ENCODE measurements at regions not wholly inside any gene's neighbourhood (a gene's known extent, or its start where the extent isn't known, plus 50 kb on each side); places are given as distances from the start of the nearest gene placed in this dataset.

DNA sequence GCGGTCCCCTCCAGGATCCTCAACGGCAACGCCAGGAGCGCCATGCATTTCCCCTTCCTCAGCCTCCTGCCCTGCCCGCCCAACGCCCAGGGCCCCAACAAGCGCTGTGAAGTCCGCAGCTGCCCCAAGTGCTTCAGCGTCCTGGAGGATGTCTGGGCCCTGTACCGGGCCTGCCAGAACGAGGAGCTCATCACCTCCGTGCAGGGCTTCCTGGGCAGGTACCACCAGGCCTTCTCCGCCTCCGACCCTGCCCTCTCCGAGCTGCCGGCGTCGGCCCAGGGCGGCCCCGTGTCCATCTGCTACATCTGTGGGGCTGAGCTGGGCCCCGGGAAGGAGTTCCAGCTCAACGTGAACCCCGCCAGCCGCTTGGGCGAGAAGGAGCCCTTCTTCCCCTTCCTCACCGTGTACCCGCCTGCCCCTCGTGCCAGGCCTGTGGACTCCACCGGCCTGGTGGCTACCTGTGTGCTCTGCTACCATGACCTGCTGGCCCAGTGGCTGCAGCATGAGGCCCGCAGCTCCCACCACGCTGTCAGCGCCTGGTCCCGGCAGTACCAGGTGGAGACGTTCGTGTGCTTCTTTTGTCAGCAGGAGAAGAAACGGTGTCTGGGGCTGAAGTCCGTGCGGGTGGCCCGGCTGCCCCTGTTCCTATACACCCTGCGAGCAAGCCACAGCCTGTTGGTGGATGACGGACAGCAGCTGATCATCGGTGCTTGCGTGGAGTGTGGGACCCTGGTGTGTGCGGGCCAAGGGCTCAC, 58.9 kb upstream of the CIBAR2 start:
- DNase-seq: no peak
- TF ChIP-seq, protein P1, sequence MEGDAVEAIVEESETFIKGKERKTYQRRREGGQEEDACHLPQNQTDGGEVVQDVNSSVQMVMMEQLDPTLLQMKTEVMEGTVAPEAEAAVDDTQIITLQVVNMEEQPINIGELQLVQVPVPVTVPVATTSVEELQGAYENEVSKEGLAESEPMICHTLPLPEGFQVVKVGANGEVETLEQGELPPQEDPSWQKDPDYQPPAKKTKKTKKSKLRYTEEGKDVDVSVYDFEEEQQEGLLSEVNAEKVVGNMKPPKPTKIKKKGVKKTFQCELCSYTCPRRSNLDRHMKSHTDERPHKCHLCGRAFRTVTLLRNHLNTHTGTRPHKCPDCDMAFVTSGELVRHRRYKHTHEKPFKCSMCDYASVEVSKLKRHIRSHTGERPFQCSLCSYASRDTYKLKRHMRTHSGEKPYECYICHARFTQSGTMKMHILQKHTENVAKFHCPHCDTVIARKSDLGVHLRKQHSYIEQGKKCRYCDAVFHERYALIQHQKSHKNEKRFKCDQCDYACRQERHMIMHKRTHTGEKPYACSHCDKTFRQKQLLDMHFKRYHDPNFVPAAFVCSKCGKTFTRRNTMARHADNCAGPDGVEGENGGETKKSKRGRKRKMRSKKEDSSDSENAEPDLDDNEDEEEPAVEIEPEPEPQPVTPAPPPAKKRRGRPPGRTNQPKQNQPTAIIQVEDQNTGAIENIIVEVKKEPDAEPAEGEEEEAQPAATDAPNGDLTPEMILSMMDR (IDR thresholded peaks at IDR 0.05): no peak

DNA sequence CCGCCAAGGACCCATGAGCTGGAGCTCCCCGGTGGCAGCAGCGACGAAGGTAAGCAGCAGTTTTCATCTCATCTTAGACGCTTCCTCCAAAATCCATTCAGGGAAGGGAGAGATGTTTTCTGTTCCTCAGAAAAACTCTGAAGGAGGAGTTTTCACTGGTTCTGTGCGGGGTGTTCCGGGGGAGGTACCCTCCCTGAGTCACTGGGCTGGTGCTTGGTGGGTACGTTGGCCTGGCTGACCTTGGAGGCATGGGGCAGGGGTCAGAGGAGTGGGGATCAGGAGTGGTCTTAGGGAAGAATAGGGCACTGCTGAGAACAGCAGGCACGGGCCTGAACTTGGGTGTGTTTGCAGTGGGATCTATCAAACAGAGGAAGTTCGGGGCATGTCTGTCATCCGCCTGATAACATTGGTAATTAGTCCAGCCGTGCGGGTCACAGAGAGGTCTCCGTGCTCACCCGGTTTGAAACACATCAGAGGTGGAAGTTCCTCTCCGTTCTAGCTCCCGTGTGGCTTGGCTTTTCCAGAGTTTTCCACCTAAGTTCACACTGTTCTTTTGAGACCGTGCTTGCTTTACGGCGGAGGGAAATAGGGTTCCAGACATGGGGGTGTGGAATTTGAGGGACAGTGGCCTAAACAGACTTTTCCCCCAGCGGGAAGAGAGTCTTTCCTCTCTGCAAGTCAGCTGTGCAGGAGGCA, 59.6 kb upstream of the CIBAR2 start:
- Histone ChIP-seq H3K27ac (ENCODE audit: low read length) (no peak overlapping the region), H3K4me1 (ENCODE audit: control insufficient read depth, insufficient read depth, low read length) (no peaks in the 10 kb centered on the region), H3K36me3 (ENCODE audit: control insufficient read depth, insufficient read depth, low read length) (no peaks in the 10 kb centered on the region), H3K9me3 (ENCODE audit: control insufficient read depth, insufficient read depth, low read length) (no peaks in the 10 kb centered on the region), H3K4me3 (ENCODE audit: low read length) (no peak overlapping the region), H3K27me3 (ENCODE audit: control insufficient read depth, insufficient read depth, low read length) (peaks cover 20% of the 10 kb centered on the region)
- ATAC-seq: no peak
- no peak overlapping the region for H3K4me3 Mint-ChIP-seq
- DNase-seq: no peak
- peaks cover 52 to 66% of the 10 kb centered on the region in 2 donors for H3K27me3 Mint-ChIP-seq (ENCODE audit: low read depth in 2 of 2)
- no peak overlapping the region for H3K27ac Mint-ChIP-seq
- intact Hi-C loops (cut with micrococcal nuclease): no loop called here
- H3K9me3 Mint-ChIP-seq: no peaks in the 10 kb centered on the region
- 44% methylated on average over 20 of the region's 21 CpGs for WGBS (ENCODE audit: insufficient coverage)
- H3K36me3 Mint-ChIP-seq: no peaks in the 10 kb centered on the region
- TF ChIP-seq, protein P1 (IDR thresholded peaks at IDR 0.05): no peak
- peaks cover 0 to 7% of the 10 kb centered on the region in 2 donors for H3K4me1 Mint-ChIP-seq

More for the DNA sequence above, 58.9 kb upstream of the CIBAR2 start:
- Histone ChIP-seq H3K4me1 (ENCODE audit: control insufficient read depth, insufficient read depth, low read length) (no peaks in the 10 kb centered on the region), H3K27ac (ENCODE audit: low read length) (no peak overlapping the region), H3K27me3 (ENCODE audit: control insufficient read depth, insufficient read depth, low read length) (peaks cover 20% of the 10 kb centered on the region), H3K4me3 (ENCODE audit: low read length) (no peak overlapping the region), H3K36me3 (ENCODE audit: control insufficient read depth, insufficient read depth, low read length) (no peaks in the 10 kb centered on the region), H3K9me3 (ENCODE audit: control insufficient read depth, insufficient read depth, low read length) (no peaks in the 10 kb centered on the region)
- H3K4me1 Mint-ChIP-seq: peaks cover 0 to 7% of the 10 kb centered on the region in 2 donors
- intact Hi-C loops (cut with micrococcal nuclease): no loop called here
- no peak overlapping the region for H3K27ac Mint-ChIP-seq
- H3K36me3 Mint-ChIP-seq: no peaks in the 10 kb centered on the region
- WGBS (ENCODE audit: insufficient coverage): 93% methylated on average over 44 of the region's 44 CpGs
- ATAC-seq: no peak
- H3K4me3 Mint-ChIP-seq: peak overlapping the region; percentile 61
- peaks cover 57 to 72% of the 10 kb centered on the region in 2 donors for H3K27me3 Mint-ChIP-seq (ENCODE audit: low read depth in 2 of 2)
- H3K9me3 Mint-ChIP-seq: no peaks in the 10 kb centered on the region

DNA sequence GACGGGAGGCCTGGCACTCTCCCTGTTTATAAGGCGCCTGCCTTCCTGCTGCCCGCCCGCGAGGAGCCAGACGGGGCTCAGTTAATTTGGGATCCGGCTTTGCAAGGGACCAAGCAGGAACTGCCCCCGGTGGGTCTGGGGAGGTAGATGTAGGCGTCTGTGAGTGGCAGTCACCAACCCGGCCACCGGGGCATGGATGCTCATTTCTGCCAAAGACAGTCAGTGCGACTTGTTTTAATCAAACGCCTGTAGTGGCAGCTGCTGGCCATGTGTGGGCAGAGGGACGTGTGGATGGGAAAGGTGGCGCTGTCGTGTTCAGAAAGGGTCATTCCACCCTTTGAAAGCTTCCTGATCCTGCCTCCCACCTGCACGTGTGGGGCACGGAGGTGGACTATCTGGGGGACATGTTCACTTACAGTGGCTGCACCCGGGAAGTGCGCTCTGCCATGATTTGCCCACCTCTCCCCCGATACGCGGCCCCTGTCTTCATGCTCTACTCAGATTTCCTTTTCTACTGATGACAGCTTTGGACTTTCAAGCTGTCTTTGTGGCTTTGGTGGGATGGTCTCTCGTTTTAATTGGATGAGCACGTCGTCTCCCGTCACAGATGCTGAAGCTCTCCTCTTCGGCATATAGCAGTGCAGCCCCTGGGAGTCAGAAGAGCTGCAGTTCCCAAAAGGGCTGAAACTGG, 60.3 kb upstream of the CIBAR2 start:
- ATAC-seq (no peak), DNase-seq (no peak)
- Histone ChIP-seq H3K4me3 (ENCODE audit: low read length) (no peak overlapping the region), H3K27ac (ENCODE audit: low read length) (no peak overlapping the region), H3K36me3 (ENCODE audit: control insufficient read depth, insufficient read depth, low read length) (no peaks in the 10 kb centered on the region), H3K27me3 (ENCODE audit: control insufficient read depth, insufficient read depth, low read length) (peaks cover 21% of the 10 kb centered on the region), H3K9me3 (ENCODE audit: control insufficient read depth, insufficient read depth, low read length) (no peaks in the 10 kb centered on the region), H3K4me1 (ENCODE audit: control insufficient read depth, insufficient read depth, low read length) (no peaks in the 10 kb centered on the region)
- 32% methylated on average over 25 of the region's 28 CpGs for WGBS (ENCODE audit: insufficient coverage)
- Mint-ChIP-seq H3K36me3 (no peaks in the 10 kb centered on the region), H3K27me3 (ENCODE audit: low read depth in 2 of 2) (peaks cover 50 to 59% of the 10 kb centered on the region in 2 donors), H3K4me3 (peak overlapping the region; percentile 15), H3K4me1 (peaks cover 0 to 7% of the 10 kb centered on the region in 2 donors), H3K27ac (no peak overlapping the region), H3K9me3 (no peaks in the 10 kb centered on the region)
- TF ChIP-seq, protein P1 (IDR thresholded peaks at IDR 0.05): no peak
- intact Hi-C loops (cut with micrococcal nuclease): no loop called here
